ENCODE measurements at regions not wholly inside any gene's neighbourhood (a gene's known extent, or its start where the extent isn't known, plus 50 kb on each side); places are given as distances from the start of the nearest gene placed in this dataset.

DNA sequence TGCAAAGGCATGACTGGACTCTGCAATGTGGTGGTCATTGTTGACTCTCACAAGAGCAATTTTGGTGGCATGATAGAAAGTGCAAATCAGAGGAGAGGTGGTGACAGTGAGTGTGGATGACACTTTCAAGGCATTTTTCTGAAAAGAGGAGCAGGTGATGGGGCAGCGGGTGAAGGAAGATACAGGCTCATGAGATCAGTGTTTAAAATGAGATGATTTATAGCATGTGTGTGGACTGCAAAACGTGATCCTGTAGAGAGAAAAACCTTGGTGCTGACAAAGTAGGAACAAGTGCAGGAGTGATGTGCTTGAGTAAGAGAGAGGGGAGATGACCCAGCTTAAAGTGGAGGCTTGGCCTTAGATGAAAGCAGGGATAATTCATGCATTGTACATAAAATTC is 171.2 kb upstream of the PPP2R2B start:
- no peaks in the 10 kb centered on the region for H3K36me3 Mint-ChIP-seq
- ChIA-PET POLR2A (no interaction called here), CTCF (no interaction called here)
- ATAC-seq (no peak), DNase-seq (ENCODE audit: low spot score) (no peak)
- H3K9me3 Mint-ChIP-seq = no peaks in the 10 kb centered on the region
- no peak for TF ChIP-seq PRRX2 (CRISPR knock-in tag; IDR thresholded peaks at IDR 0.05)
- no peak for TF ChIP-seq SMAD4 (CRISPR knock-in tag; IDR thresholded peaks at IDR 0.05)
- no peak for TF ChIP-seq ZNF396 (CRISPR knock-in tag; IDR thresholded peaks at IDR 0.05; ENCODE audit: borderline replicate concordance)
- no peak for TF ChIP-seq FOXK1 (CRISPR knock-in tag; IDR thresholded peaks at IDR 0.05)
- TF ChIP-seq, protein P1, sequence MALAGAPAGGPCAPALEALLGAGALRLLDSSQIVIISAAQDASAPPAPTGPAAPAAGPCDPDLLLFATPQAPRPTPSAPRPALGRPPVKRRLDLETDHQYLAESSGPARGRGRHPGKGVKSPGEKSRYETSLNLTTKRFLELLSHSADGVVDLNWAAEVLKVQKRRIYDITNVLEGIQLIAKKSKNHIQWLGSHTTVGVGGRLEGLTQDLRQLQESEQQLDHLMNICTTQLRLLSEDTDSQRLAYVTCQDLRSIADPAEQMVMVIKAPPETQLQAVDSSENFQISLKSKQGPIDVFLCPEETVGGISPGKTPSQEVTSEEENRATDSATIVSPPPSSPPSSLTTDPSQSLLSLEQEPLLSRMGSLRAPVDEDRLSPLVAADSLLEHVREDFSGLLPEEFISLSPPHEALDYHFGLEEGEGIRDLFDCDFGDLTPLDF (CRISPR knock-in tag; IDR thresholded peaks at IDR 0.05) = no peak
- no peak for TF ChIP-seq CREM (CRISPR knock-in tag; IDR thresholded peaks at IDR 0.05)
- TF ChIP-seq, protein P2, sequence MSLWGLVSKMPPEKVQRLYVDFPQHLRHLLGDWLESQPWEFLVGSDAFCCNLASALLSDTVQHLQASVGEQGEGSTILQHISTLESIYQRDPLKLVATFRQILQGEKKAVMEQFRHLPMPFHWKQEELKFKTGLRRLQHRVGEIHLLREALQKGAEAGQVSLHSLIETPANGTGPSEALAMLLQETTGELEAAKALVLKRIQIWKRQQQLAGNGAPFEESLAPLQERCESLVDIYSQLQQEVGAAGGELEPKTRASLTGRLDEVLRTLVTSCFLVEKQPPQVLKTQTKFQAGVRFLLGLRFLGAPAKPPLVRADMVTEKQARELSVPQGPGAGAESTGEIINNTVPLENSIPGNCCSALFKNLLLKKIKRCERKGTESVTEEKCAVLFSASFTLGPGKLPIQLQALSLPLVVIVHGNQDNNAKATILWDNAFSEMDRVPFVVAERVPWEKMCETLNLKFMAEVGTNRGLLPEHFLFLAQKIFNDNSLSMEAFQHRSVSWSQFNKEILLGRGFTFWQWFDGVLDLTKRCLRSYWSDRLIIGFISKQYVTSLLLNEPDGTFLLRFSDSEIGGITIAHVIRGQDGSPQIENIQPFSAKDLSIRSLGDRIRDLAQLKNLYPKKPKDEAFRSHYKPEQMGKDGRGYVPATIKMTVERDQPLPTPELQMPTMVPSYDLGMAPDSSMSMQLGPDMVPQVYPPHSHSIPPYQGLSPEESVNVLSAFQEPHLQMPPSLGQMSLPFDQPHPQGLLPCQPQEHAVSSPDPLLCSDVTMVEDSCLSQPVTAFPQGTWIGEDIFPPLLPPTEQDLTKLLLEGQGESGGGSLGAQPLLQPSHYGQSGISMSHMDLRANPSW (CRISPR knock-in tag; conservative IDR thresholded peaks at IDR 0.05; ENCODE audit: low read depth) = no peak
- H3K27me3 Mint-ChIP-seq (ENCODE audit: low read depth) = no peaks in the 10 kb centered on the region
- no peak overlapping the region for H3K27ac Mint-ChIP-seq
- H3K4me1 Mint-ChIP-seq = peaks cover 8% of the 10 kb centered on the region
- no peak overlapping the region for H3K4me3 Mint-ChIP-seq

DNA sequence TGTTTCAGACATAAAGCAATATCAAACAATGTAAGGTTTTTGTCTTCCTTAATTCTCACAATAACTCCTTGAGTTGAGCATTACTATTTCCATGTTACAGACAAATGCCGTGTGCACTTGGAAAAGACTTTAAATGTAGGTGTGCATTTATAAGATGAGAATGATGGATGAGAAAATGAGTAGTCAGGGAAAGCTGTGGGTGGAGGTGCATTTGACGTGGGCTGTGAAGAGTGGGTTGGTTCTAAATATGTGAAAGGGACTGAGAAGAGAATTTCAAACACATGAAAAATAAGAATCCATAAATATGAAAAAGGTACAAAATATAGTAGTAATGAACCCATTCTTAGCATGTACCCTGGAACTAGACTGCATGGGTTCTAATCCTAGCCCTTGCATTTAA is 171.6 kb upstream of the PPP2R2B start:
- H3K4me1 Mint-ChIP-seq = peaks cover 8% of the 10 kb centered on the region
- no peaks in the 10 kb centered on the region for H3K9me3 Mint-ChIP-seq
- H3K27me3 Mint-ChIP-seq (ENCODE audit: low read depth) = no peaks in the 10 kb centered on the region
- H3K4me3 Mint-ChIP-seq = no peak overlapping the region
- DNase-seq (ENCODE audit: low spot score) = no peak
- TF ChIP-seq ZNF416 (CRISPR knock-in tag; IDR thresholded peaks at IDR 0.05) = no peak
- no peak for TF ChIP-seq ESRRA (CRISPR knock-in tag; IDR thresholded peaks at IDR 0.05; ENCODE audit: borderline replicate concordance)
- TF ChIP-seq TEAD4 (CRISPR knock-in tag; IDR thresholded peaks at IDR 0.05) = no peak
- TF ChIP-seq JAZF1 (CRISPR knock-in tag; IDR thresholded peaks at IDR 0.05) = no peak
- TF ChIP-seq, protein P3, sequence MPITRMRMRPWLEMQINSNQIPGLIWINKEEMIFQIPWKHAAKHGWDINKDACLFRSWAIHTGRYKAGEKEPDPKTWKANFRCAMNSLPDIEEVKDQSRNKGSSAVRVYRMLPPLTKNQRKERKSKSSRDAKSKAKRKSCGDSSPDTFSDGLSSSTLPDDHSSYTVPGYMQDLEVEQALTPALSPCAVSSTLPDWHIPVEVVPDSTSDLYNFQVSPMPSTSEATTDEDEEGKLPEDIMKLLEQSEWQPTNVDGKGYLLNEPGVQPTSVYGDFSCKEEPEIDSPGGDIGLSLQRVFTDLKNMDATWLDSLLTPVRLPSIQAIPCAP (CRISPR knock-in tag; IDR thresholded peaks at IDR 0.05) = no peak
- TF ChIP-seq MXD4 (CRISPR knock-in tag; IDR thresholded peaks at IDR 0.05; ENCODE audit: borderline replicate concordance) = no peak
- TF ChIP-seq GTF2I (CRISPR knock-in tag; conservative IDR thresholded peaks at IDR 0.05) = no peak
- TF ChIP-seq FOXP1 (CRISPR knock-in tag; IDR thresholded peaks at IDR 0.05; ENCODE audit: borderline replicate concordance) = no peak
- TF ChIP-seq, protein P4, sequence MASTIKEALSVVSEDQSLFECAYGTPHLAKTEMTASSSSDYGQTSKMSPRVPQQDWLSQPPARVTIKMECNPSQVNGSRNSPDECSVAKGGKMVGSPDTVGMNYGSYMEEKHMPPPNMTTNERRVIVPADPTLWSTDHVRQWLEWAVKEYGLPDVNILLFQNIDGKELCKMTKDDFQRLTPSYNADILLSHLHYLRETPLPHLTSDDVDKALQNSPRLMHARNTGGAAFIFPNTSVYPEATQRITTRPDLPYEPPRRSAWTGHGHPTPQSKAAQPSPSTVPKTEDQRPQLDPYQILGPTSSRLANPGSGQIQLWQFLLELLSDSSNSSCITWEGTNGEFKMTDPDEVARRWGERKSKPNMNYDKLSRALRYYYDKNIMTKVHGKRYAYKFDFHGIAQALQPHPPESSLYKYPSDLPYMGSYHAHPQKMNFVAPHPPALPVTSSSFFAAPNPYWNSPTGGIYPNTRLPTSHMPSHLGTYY (CRISPR knock-in tag; IDR thresholded peaks at IDR 0.05) = no peak
- TF ChIP-seq, protein P5, sequence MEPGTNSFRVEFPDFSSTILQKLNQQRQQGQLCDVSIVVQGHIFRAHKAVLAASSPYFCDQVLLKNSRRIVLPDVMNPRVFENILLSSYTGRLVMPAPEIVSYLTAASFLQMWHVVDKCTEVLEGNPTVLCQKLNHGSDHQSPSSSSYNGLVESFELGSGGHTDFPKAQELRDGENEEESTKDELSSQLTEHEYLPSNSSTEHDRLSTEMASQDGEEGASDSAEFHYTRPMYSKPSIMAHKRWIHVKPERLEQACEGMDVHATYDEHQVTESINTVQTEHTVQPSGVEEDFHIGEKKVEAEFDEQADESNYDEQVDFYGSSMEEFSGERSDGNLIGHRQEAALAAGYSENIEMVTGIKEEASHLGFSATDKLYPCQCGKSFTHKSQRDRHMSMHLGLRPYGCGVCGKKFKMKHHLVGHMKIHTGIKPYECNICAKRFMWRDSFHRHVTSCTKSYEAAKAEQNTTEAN (CRISPR knock-in tag; IDR thresholded peaks at IDR 0.05) = no peak
- TF ChIP-seq, protein P6, sequence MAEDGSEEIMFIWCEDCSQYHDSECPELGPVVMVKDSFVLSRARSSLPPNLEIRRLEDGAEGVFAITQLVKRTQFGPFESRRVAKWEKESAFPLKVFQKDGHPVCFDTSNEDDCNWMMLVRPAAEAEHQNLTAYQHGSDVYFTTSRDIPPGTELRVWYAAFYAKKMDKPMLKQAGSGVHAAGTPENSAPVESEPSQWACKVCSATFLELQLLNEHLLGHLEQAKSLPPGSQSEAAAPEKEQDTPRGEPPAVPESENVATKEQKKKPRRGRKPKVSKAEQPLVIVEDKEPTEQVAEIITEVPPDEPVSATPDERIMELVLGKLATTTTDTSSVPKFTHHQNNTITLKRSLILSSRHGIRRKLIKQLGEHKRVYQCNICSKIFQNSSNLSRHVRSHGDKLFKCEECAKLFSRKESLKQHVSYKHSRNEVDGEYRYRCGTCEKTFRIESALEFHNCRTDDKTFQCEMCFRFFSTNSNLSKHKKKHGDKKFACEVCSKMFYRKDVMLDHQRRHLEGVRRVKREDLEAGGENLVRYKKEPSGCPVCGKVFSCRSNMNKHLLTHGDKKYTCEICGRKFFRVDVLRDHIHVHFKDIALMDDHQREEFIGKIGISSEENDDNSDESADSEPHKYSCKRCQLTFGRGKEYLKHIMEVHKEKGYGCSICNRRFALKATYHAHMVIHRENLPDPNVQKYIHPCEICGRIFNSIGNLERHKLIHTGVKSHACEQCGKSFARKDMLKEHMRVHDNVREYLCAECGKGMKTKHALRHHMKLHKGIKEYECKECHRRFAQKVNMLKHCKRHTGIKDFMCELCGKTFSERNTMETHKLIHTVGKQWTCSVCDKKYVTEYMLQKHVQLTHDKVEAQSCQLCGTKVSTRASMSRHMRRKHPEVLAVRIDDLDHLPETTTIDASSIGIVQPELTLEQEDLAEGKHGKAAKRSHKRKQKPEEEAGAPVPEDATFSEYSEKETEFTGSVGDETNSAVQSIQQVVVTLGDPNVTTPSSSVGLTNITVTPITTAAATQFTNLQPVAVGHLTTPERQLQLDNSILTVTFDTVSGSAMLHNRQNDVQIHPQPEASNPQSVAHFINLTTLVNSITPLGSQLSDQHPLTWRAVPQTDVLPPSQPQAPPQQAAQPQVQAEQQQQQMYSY (CRISPR knock-in tag; IDR thresholded peaks at IDR 0.05) = no peak
- no peak for TF ChIP-seq CREM (CRISPR knock-in tag; IDR thresholded peaks at IDR 0.05)
- no peak for TF ChIP-seq ZNF317 (CRISPR knock-in tag; IDR thresholded peaks at IDR 0.05; ENCODE audit: borderline replicate concordance, low read depth)
- no peak for TF ChIP-seq JUN (CRISPR knock-in tag; IDR thresholded peaks at IDR 0.05)
- TF ChIP-seq, protein P7, sequence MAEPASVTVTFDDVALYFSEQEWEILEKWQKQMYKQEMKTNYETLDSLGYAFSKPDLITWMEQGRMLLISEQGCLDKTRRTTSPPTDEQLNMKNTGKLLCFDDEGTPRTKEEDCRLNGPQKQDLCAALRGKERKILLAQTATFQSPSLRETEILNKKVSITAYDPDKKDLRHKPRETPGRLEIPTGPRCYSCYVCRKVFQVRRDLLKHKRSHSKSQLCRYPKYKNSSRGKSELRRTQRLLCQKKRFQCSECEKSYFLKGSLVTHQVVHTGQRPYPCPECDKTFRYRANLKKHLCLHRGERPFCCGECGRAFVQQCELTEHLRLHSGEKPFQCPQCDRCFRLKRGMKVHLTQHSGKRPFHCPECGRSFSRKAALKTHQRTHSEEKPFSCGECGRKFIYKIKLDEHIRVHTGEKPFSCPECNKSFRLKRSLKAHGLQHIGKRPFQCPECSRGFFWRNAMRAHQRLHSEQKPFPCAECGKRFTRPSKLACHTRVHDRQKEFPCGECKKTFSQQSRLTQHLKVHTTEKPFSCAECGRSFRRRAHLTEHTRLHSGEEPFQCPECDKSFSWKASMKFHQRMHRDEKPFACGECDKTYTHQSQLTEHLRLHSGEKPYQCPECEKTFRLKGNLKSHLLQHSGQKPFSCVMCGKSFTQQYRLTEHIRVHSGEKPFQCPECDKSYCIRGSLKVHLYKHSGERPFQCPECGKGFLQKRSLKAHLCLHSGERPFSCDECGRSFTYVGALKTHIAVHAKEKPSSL (CRISPR knock-in tag; conservative IDR thresholded peaks at IDR 0.05) = no peak
- ChIA-PET POLR2A (no interaction called here), CTCF (interaction anchor here (1.5 kb wide), 1 partner anchor 139 kb away, joined by 4 read pairs; no protein-coding TSS in a partner anchor)
- no peak for ATAC-seq
- no peaks in the 10 kb centered on the region for H3K36me3 Mint-ChIP-seq
- no peak overlapping the region for H3K27ac Mint-ChIP-seq

All from WTC11 (cell line).